Endothelial cell of umbilical vein (primary cell): ENCODE measurements at regions not wholly inside any gene's neighbourhood (a gene's known extent, or its start where the extent isn't known, plus 50 kb on each side); places are given as distances from the start of the nearest gene placed in this dataset.

ENCODE experiments used
- BruUV-seq: library from RNA; stranded (reverse); fragments of 400-500 nt; replicated peaks from 2 replicates; lab custom pipeline; 2021; lab: Mats Ljungman, UMichigan
- CTCF ChIA-PET: fragments of 300-600, 350-600 bp; sonication (Branson Sonifier 250); formaldehyde crosslinking; loops from one replicate; lab custom pipeline; 2021; ENCODE audit warnings: antibody characterized with exemption, inconsistent platforms; lab: Charles Lee
- POLR2A ChIA-PET: fragments of 300-600, 350-600 bp; sonication (Branson Sonifier 250); formaldehyde crosslinking; loops from one replicate; lab custom pipeline; 2021; ENCODE audit warnings: antibody characterized with exemption, inconsistent platforms; lab: Charles Lee
- DNase-seq: peaks from one replicate; pipeline ENCODE4 v3.0.0-alpha.2; 2011; ENCODE audit warnings: low read depth, low spot score
- FAIRE-seq: peaks from 2 replicates; lab custom pipeline; 2011; peaks lifted over from hg19 to GRCh38; lab: Jason Lieb, UNC
- H2AFZ ChIP-seq: 2 replicates; pipeline ENCODE4 v1.6.0; 2012; ENCODE audit warnings: low read depth, low read length, control low read depth, inconsistent platforms
- H3K27ac ChIP-seq: 2 replicates; pipeline ENCODE4 v1.5.1; 2011; ENCODE audit warnings: low read depth, mild to moderate bottlenecking, control low read depth, low read length, moderate library complexity; ENCODE audit not compliant: insufficient read depth
- H3K27me3 ChIP-seq, 2 experiments: 2 replicates each; pipeline versions ENCODE4 v1.6.0 to v1.6.1; 2011; ENCODE audit warnings: low read length in 2 of 2, mixed read lengths in 1 of 2; ENCODE audit not compliant: control insufficient read depth in 2 of 2, insufficient read depth in 2 of 2
- H3K36me3 ChIP-seq, 2 experiments: 2 replicates in 1 of 2; 3 replicates in 1 of 2; pipeline ENCODE4 v1.5.1; 2011; ENCODE audit warnings: low read length in 2 of 2, mild to moderate bottlenecking in 1 of 2, moderate library complexity in 1 of 2; ENCODE audit not compliant: control insufficient read depth in 2 of 2, insufficient read depth in 2 of 2; ENCODE audit errors: extremely low read depth in 1 of 2
- H3K4me1 ChIP-seq: 3 replicates; pipeline ENCODE4 v1.5.1; 2011; ENCODE audit warnings: mild to moderate bottlenecking, low read length; ENCODE audit not compliant: control insufficient read depth, insufficient read depth; ENCODE audit errors: extremely low read depth
- H3K4me2 ChIP-seq: 2 replicates; pipeline ENCODE4 v1.6.1; 2011; ENCODE audit warnings: low read length, control low read depth, mixed read lengths; ENCODE audit not compliant: insufficient read depth
- H3K4me3 ChIP-seq, 3 experiments: fragments of 200-600 bp in 1 of 3; sonication (generic), shearing (Covaris generic) in 1 of 3; replicated peaks in 1 of 3; 2 replicates each; pipeline ENCODE4 v1.5.1; 2011 to 2016; ENCODE audit warnings: control low read depth in 3 of 3, low read length in 3 of 3, mild to moderate bottlenecking in 2 of 3, inconsistent platforms in 1 of 3, low read depth in 1 of 3, moderate library complexity in 1 of 3; ENCODE audit not compliant: insufficient read depth in 1 of 3
- H3K79me2 ChIP-seq: 2 replicates; pipeline ENCODE4 v1.6.0; 2012; ENCODE audit warnings: low read length, inconsistent platforms; ENCODE audit not compliant: control insufficient read depth, insufficient read depth
- H3K9ac ChIP-seq: replicated peaks from 2 replicates; pipeline ENCODE3; 2011; ENCODE audit warnings: low read length, control low read depth; ENCODE audit not compliant: insufficient read depth; ENCODE audit errors: extremely low read depth
- H3K9me1 ChIP-seq: replicated peaks from 3 replicates; pipeline ENCODE4 v1.6.0; 2011; ENCODE audit warnings: mild to moderate bottlenecking, low read length; ENCODE audit not compliant: control insufficient read depth, insufficient read depth; ENCODE audit errors: extremely low read depth
- H3K9me3 ChIP-seq: replicated peaks from 2 replicates; pipeline ENCODE4 v1.5.1; 2012; ENCODE audit warnings: low read length, inconsistent platforms; ENCODE audit not compliant: control insufficient read depth, insufficient read depth
- H4K20me1 ChIP-seq: replicated peaks from 2 replicates; pipeline ENCODE3; 2011; ENCODE audit warnings: mild to moderate bottlenecking, low read length; ENCODE audit not compliant: control insufficient read depth, insufficient read depth; ENCODE audit errors: extremely low read depth
- CTCF ChIP-seq, 2 donors: IDR thresholded peaks; 1 replicate in 1 of 2; 2 replicates in 1 of 2; pipeline ENCODE4 v1.5.1; 2011; ENCODE audit warnings: low read length in 2 of 2, mild to moderate bottlenecking in 2 of 2, moderate library complexity in 2 of 2, control low read depth in 1 of 2, inconsistent platforms in 1 of 2, low read depth in 1 of 2; ENCODE audit not compliant: insufficient read depth in 1 of 2; ENCODE audit errors: extremely low read depth in 1 of 2
- EZH2 ChIP-seq: IDR thresholded peaks from 2 replicates; pipeline ENCODE4 v1.6.1; 2012; ENCODE audit warnings: borderline replicate concordance, low read depth, mild to moderate bottlenecking, moderate library complexity, low read length, inconsistent platforms; ENCODE audit not compliant: severe bottlenecking
- FOS ChIP-seq: IDR thresholded peaks from 2 replicates; pipeline ENCODE4 v1.6.1; 2011; ENCODE audit warnings: mild to moderate bottlenecking, low read length, moderate library complexity, borderline replicate concordance; ENCODE audit not compliant: insufficient read depth
- GATA2 ChIP-seq: IDR thresholded peaks from 2 replicates; pipeline ENCODE4 v1.7.0; 2011; ENCODE audit warnings: low read depth, mild to moderate bottlenecking, moderate library complexity, mixed read lengths, low read length; ENCODE audit not compliant: insufficient read length, insufficient read depth
- JUN ChIP-seq: IDR thresholded peaks from 2 replicates; pipeline ENCODE4 v1.6.1; 2011; ENCODE audit warnings: borderline replicate concordance, low read depth; ENCODE audit not compliant: insufficient read length, insufficient read depth
- MAX ChIP-seq: IDR thresholded peaks from 2 replicates; pipeline ENCODE4 v1.6.1; 2011; ENCODE audit not compliant: insufficient read depth, insufficient read length
- MYC ChIP-seq: IDR thresholded peaks from one replicate; pipeline ENCODE4 v1.6.1; 2011; ENCODE audit warnings: mild to moderate bottlenecking, low read depth, low read length
- POLR2A ChIP-seq: IDR thresholded peaks from 2 replicates; pipeline ENCODE4 v1.6.1; 2012; ENCODE audit warnings: low read depth, mild to moderate bottlenecking, control low read depth, low read length
- POLR2AphosphoS5 ChIP-seq: IDR thresholded peaks from 2 replicates; pipeline ENCODE4 v1.6.1; 2012; ENCODE audit warnings: low read depth, mild to moderate bottlenecking, control low read depth, low read length, moderate library complexity; ENCODE audit not compliant: insufficient read depth
- dilution Hi-C: fragments of 300-500 bp; cut with MboI; formaldehyde crosslinking; loops from one replicate; pipeline ENCODE4 v1.15.0; 2019; ENCODE audit warnings: low sequenced_read_pairs; ENCODE audit not compliant: extremely low pct_ligation_motif_present
- intact Hi-C: fragments of 100-400 bp; cut with micrococcal nuclease; formaldehyde crosslinking; loops from one replicate; pipeline ENCODE4 v1.10.0; 2022

- intact Hi-C loops (no loop called here), dilution Hi-C loops (no loop called here)
- Histone ChIP-seq H3K4me3 (no peak overlapping the region), H3K27ac (no peak overlapping the region), H3K4me1 (no peaks in the 10 kb centered on the region), H3K9me1 (no peaks in the 10 kb centered on the region), H2AFZ (no peak overlapping the region), H3K4me2 (no peak overlapping the region), H3K36me3 (no peaks in the 10 kb centered on the region), H3K79me2 (no peaks in the 10 kb centered on the region), H4K20me1 (no peaks in the 10 kb centered on the region), H3K9me3 (peaks cover 8% of the 10 kb centered on the region), H3K9ac (no peak overlapping the region), H3K27me3 (no peaks in the 10 kb centered on the region)
- TF ChIP-seq POLR2A (no peak), POLR2AphosphoS5 (no peak), JUN (no peak), FOS (no peak), GATA2 (no peak), MYC (no peak), MAX (peak; percentile 28)
- ChIA-PET POLR2A (no interaction called here), CTCF (no interaction called here)
- no TSS peak for BruUV-seq
- DNase-seq (no peak), FAIRE-seq (no peak)
These were observed 147.8 kb upstream of the FOXD4L5 start for GRCh38 chr9:65432722-65433323.

- Histone ChIP-seq H3K4me3 (no peak overlapping the region), H3K9me3 (peaks cover 6% of the 10 kb centered on the region), H3K27ac (no peak overlapping the region), H3K9me1 (no peaks in the 10 kb centered on the region), H3K27me3 (no peaks in the 10 kb centered on the region), H3K4me2 (no peak overlapping the region), H4K20me1 (no peaks in the 10 kb centered on the region), H3K36me3 (no peaks in the 10 kb centered on the region), H3K9ac (no peak overlapping the region), H3K4me1 (no peaks in the 10 kb centered on the region), H2AFZ (no peak overlapping the region), H3K79me2 (no peaks in the 10 kb centered on the region)
- POLR2A ChIA-PET, result no interaction called here
- FAIRE-seq (no peak), DNase-seq (no peak)
- dilution Hi-C loops, result no loop called here
- intact Hi-C loops, result no loop called here
- no TSS peak for BruUV-seq
- CTCF ChIA-PET, result no interaction called here
- TF ChIP-seq CTCF (IDR thresholded peaks at IDR 0.05; ENCODE audit: extremely low read depth in 1 of 2, insufficient read depth in 1 of 2, low read depth in 1 of 2, low read length in 2 of 2) (no peak), MYC (no peak), MAX (peak; percentile 4), GATA2 (no peak), EZH2 (no peak), JUN (no peak), FOS (no peak)
These were observed 147.0 kb upstream of the FOXD4L5 start for GRCh38 chr9:65432051-65432450.
